Lung (tissue), 11 donors: ENCODE measurements at regions not wholly inside any gene's neighbourhood (a gene's known extent, or its start where the extent isn't known, plus 50 kb on each side); places are given as distances from the start of the nearest gene placed in this dataset.

Experiments used
- ATAC-seq: fragments of 200-7000 bp; cut with Tn5 transposase; one replicate; pipeline ENCODE4 v1.9.1; 2020; ENCODE audit warnings: moderate number of reproducible peaks; ENCODE audit not compliant: insufficient read depth, low FRiP score
- DNase-seq, 3 donors: peaks; one replicate each; pipeline ENCODE4 v3.0.0-alpha.2; 2013 to 2017
- H3K27ac ChIP-seq, 2 donors: one replicate each; pipeline ENCODE4 v1.5.1; 2013; ENCODE audit warnings: mild to moderate bottlenecking in 2 of 2, moderate library complexity in 2 of 2, control low read depth in 1 of 2, inconsistent platforms in 1 of 2, low read depth in 1 of 2, low read length in 1 of 2
- H3K27me3 ChIP-seq, 3 donors: one replicate each; pipeline ENCODE4 v1.5.1; 2013; ENCODE audit warnings: low read length in 2 of 3; ENCODE audit not compliant: control insufficient read depth in 3 of 3, insufficient read depth in 3 of 3
- H3K36me3 ChIP-seq, 4 donors: one replicate each; pipeline ENCODE4 v1.5.1; 2013; ENCODE audit warnings: low read length in 4 of 4, mild to moderate bottlenecking in 1 of 4, moderate library complexity in 1 of 4; ENCODE audit not compliant: control insufficient read depth in 4 of 4, insufficient read depth in 4 of 4
- H3K4me1 ChIP-seq, 5 donors: one replicate each; pipeline ENCODE4 v1.5.1; 2013; ENCODE audit warnings: low read length in 5 of 5, mild to moderate bottlenecking in 2 of 5, moderate library complexity in 1 of 5; ENCODE audit not compliant: control insufficient read depth in 5 of 5, insufficient read depth in 5 of 5
- H3K4me3 ChIP-seq: one replicate; pipeline ENCODE4 v1.5.1; 2013; ENCODE audit warnings: mild to moderate bottlenecking, control low read depth, moderate library complexity
- H3K9ac ChIP-seq, 2 donors: one replicate each; pipeline ENCODE4 v1.5.1; 2013; ENCODE audit warnings: low read length in 2 of 2, control low read depth in 1 of 2; ENCODE audit not compliant: insufficient read depth in 1 of 2
- H3K9me3 ChIP-seq, 4 donors: one replicate each; pipeline ENCODE4 v1.5.1; 2013; ENCODE audit warnings: low read length in 3 of 4, mild to moderate bottlenecking in 1 of 4, moderate library complexity in 1 of 4; ENCODE audit not compliant: control insufficient read depth in 4 of 4, insufficient read depth in 3 of 4
- CTCF ChIP-seq: IDR thresholded peaks from 2 replicates; pipeline ENCODE4 v1.5.1; 2012; ENCODE audit warnings: mild to moderate bottlenecking; ENCODE audit errors: control extremely low read depth, extremely low read depth
- WGBS, 2 donors: extraction: QIAGEN DNeasy Blood & Tissue Kit; methylation state at CpG; one replicate each; pipeline ENCODE4 v1.1.7; 2013; 5-methylcytosine and 5-hydroxymethylcytosine counted together
- donor health status: control.
- donor health status: control.
- donor health status: Bipolar disorder and iron deficiency.
- donor health status: healthy.
- donor health status: DM: yes; HTN: yes; CAD: no.

DNA sequence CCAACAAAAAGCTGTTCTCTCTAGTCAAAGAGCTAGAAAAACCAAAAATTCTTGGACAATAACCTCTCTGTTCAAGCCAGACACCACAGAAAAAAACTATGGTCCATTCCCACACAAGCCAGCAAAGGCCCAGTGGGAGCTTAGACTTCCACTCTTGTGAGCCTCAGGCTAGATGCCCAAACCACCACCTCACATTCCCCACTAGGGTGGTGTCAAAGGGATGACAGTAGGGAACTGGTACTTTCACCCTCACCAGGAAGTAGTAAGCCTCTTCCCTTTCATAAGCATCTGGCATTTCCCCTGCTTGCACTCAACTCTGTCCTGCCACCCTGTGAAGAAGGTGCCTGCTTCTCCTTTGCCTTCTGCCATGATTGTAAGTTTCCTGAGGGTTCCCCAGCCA is 58.4 kb upstream of the RNF217 start:
- Histone ChIP-seq H3K9me3 (no peaks in the 10 kb centered on the region), H3K9ac (no peak overlapping the region), H3K27ac (no peak overlapping the region), H3K27me3 (no peaks in the 10 kb centered on the region), H3K4me1 (no peaks in the 10 kb centered on the region), H3K4me3 (no peak overlapping the region), H3K36me3 (no peaks in the 10 kb centered on the region)
- no peak for DNase-seq
- no peak for ATAC-seq
- no peak for TF ChIP-seq CTCF

- no peak for TF ChIP-seq CTCF
- Histone ChIP-seq H3K4me3 (no peak overlapping the region), H3K27me3 (no peaks in the 10 kb centered on the region), H3K27ac (no peak overlapping the region), H3K9ac (no peak overlapping the region), H3K4me1 (no peaks in the 10 kb centered on the region), H3K9me3 (no peaks in the 10 kb centered on the region), H3K36me3 (no peaks in the 10 kb centered on the region)
- ATAC-seq (no peak), DNase-seq (no peak)
- 93 to 95% methylated on average over 1 of the region's 1 CpG for WGBS, 2 donors
Measured at GRCh38 chr6:124907596-124907995, 54.6 kb upstream of the RNF217 start.
